ENCODE measurements at regions not wholly inside any gene's neighbourhood (a gene's known extent, or its start where the extent isn't known, plus 50 kb on each side); places are given as distances from the start of the nearest gene placed in this dataset.

GRCh38 chr20:24289737-24290481 lies 179.5 kb upstream of the SYNDIG1 start:
- Histone ChIP-seq H3K9me3 (ENCODE audit: control insufficient read depth, insufficient read depth, low read depth, low read length) (no peaks in the 10 kb centered on the region), H3K4me2 (ENCODE audit: extremely low read depth, insufficient read depth, low read length) (no peak overlapping the region), H4K20me1 (ENCODE audit: control insufficient read depth, extremely low read depth, insufficient read depth, low read length) (no peaks in the 10 kb centered on the region), H3K9ac (ENCODE audit: insufficient read depth, low read length) (no peak overlapping the region), H3K36me3 (ENCODE audit: control insufficient read depth, insufficient read depth, low read length) (no peaks in the 10 kb centered on the region), H3K79me2 (ENCODE audit: control insufficient read depth, insufficient read depth, low read length) (no peaks in the 10 kb centered on the region), H2AFZ (ENCODE audit: low read length) (no peak overlapping the region), H3K4me3 (replicated peaks in 1 of 4; ENCODE audit: control extremely low read depth in 1 of 4, insufficient read depth in 1 of 4, low read depth in 3 of 4, low read length in 4 of 4) (no peak overlapping the region), H3K27me3 (ENCODE audit: control insufficient read depth, insufficient read depth, low read length) (no peaks in the 10 kb centered on the region), H3K27ac (ENCODE audit: insufficient read depth, low read length) (no peak overlapping the region), H3K4me1 (ENCODE audit: control insufficient read depth, extremely low read depth, insufficient read depth, low read length) (no peaks in the 10 kb centered on the region)
- no peak for TF ChIP-seq EZH2 (IDR thresholded peaks at IDR 0.05; ENCODE audit: low read length, missing control alignments)
- no peak for TF ChIP-seq CTCF (conservative IDR thresholded peaks at IDR 0.05 in 1 of 2, IDR thresholded peaks at IDR 0.05 in 1 of 2; ENCODE audit: low read depth in 1 of 2, low read length in 2 of 2)
- DNase-seq (ENCODE audit: low read depth in 2 of 2): no peak

- Histone ChIP-seq H3K79me2 (ENCODE audit: control insufficient read depth, insufficient read depth, low read length) (no peaks in the 10 kb centered on the region), H3K27ac (ENCODE audit: insufficient read depth, low read length) (no peak overlapping the region), H3K4me3 (replicated peaks in 1 of 4; ENCODE audit: control extremely low read depth in 1 of 4, insufficient read depth in 1 of 4, low read depth in 3 of 4, low read length in 4 of 4) (no peak overlapping the region), H3K9ac (ENCODE audit: insufficient read depth, low read length) (no peak overlapping the region), H3K9me3 (ENCODE audit: control insufficient read depth, insufficient read depth, low read depth, low read length) (no peaks in the 10 kb centered on the region), H2AFZ (ENCODE audit: low read length) (no peak overlapping the region), H3K4me2 (ENCODE audit: extremely low read depth, insufficient read depth, low read length) (no peak overlapping the region), H3K36me3 (ENCODE audit: control insufficient read depth, insufficient read depth, low read length) (no peaks in the 10 kb centered on the region), H3K4me1 (ENCODE audit: control insufficient read depth, extremely low read depth, insufficient read depth, low read length) (no peaks in the 10 kb centered on the region), H4K20me1 (ENCODE audit: control insufficient read depth, extremely low read depth, insufficient read depth, low read length) (no peaks in the 10 kb centered on the region), H3K27me3 (ENCODE audit: control insufficient read depth, insufficient read depth, low read length) (no peaks in the 10 kb centered on the region)
- TF ChIP-seq EZH2 (IDR thresholded peaks at IDR 0.05; ENCODE audit: low read length, missing control alignments) (no peak), CTCF (conservative IDR thresholded peaks at IDR 0.05 in 1 of 2, IDR thresholded peaks at IDR 0.05 in 1 of 2; ENCODE audit: low read depth in 1 of 2, low read length in 2 of 2) (no peak)
- no peak for DNase-seq (ENCODE audit: low read depth in 2 of 2)
Measured at GRCh38 chr20:24283186-24283585, 186.2 kb upstream of the SYNDIG1 start.

GRCh38 chr20:24277196-24277595 lies 192.2 kb upstream of the SYNDIG1 start:
- Histone ChIP-seq H4K20me1 (ENCODE audit: control insufficient read depth, extremely low read depth, insufficient read depth, low read length) (no peaks in the 10 kb centered on the region), H3K36me3 (ENCODE audit: control insufficient read depth, insufficient read depth, low read length) (no peaks in the 10 kb centered on the region), H3K9ac (ENCODE audit: insufficient read depth, low read length) (no peak overlapping the region), H3K27me3 (ENCODE audit: control insufficient read depth, insufficient read depth, low read length) (no peaks in the 10 kb centered on the region), H2AFZ (ENCODE audit: low read length) (no peak overlapping the region), H3K4me3 (replicated peaks in 1 of 4; ENCODE audit: control extremely low read depth in 1 of 4, insufficient read depth in 1 of 4, low read depth in 3 of 4, low read length in 4 of 4) (no peak overlapping the region), H3K4me1 (ENCODE audit: control insufficient read depth, extremely low read depth, insufficient read depth, low read length) (no peaks in the 10 kb centered on the region), H3K79me2 (ENCODE audit: control insufficient read depth, insufficient read depth, low read length) (no peaks in the 10 kb centered on the region), H3K4me2 (ENCODE audit: extremely low read depth, insufficient read depth, low read length) (no peak overlapping the region), H3K9me3 (ENCODE audit: control insufficient read depth, insufficient read depth, low read depth, low read length) (no peaks in the 10 kb centered on the region), H3K27ac (ENCODE audit: insufficient read depth, low read length) (no peak overlapping the region)
- TF ChIP-seq EZH2 (IDR thresholded peaks at IDR 0.05; ENCODE audit: low read length, missing control alignments) (no peak), CTCF (conservative IDR thresholded peaks at IDR 0.05 in 1 of 2, IDR thresholded peaks at IDR 0.05 in 1 of 2; ENCODE audit: low read depth in 1 of 2, low read length in 2 of 2) (no peak)
- no peak for DNase-seq (ENCODE audit: low read depth in 2 of 2)
